ENCODE measurements at regions not wholly inside any gene's neighbourhood (a gene's known extent, or its start where the extent isn't known, plus 50 kb on each side); places are given as distances from the start of the nearest gene placed in this dataset.
A peak's percentile ranks its signal among the peaks of the same experiment; 100 is the strongest.

GRCh38 chr22:23522623-23523251 lies 57.4 kb downstream of the IGLL1 start:
- Histone ChIP-seq H3K36me3 (no peaks in the 10 kb centered on the region), H3K4me1 (peaks cover 53% of the 10 kb centered on the region), H3K4me2 (peak overlapping the region; percentile 99), H4K20me1 (no peaks in the 10 kb centered on the region), H3K9me3 (no peaks in the 10 kb centered on the region), H3K27ac (peak overlapping the region; percentile 98; the same call in 1 of the 2 replicates), H3K4me3 (peak overlapping the region; percentile 68; the same call in 1 of the 2 replicates), H3K9ac (peak overlapping the region; percentile 53; the same call in 1 of the 2 replicates), H3K27me3 (peaks cover 11% of the 10 kb centered on the region)
- no peak for TF ChIP-seq Cebpa-rat (IDR thresholded peaks at IDR 0.05)

GRCh38 chr22:23521441-23522113 lies 58.5 kb downstream of the IGLL1 start:
- no peak for TF ChIP-seq Cebpa-rat (IDR thresholded peaks at IDR 0.05)
- peak overlapping the region; percentile 93 for H3K9ac ChIP-seq
- H3K27ac ChIP-seq, result peak overlapping the region; percentile 98
- no peaks in the 10 kb centered on the region for H3K36me3 ChIP-seq
- H3K4me1 ChIP-seq, result peaks cover 53% of the 10 kb centered on the region
- H4K20me1 ChIP-seq, result no peaks in the 10 kb centered on the region
- H3K27me3 ChIP-seq, result peaks cover 11% of the 10 kb centered on the region
- no peaks in the 10 kb centered on the region for H3K9me3 ChIP-seq
- H3K4me2 ChIP-seq, result peak overlapping the region; percentile 99
- peak overlapping the region; percentile 68 for H3K4me3 ChIP-seq

- peak overlapping the region; percentile 93 for H3K9ac ChIP-seq
- H3K4me3 ChIP-seq, result peak overlapping the region; percentile 68
Observed at GRCh38 chr22:23520863-23521440, 59.1 kb downstream of the IGLL1 start.

GRCh38 chr22:23519442-23520157 lies 60.5 kb downstream of the IGLL1 start:
- no peak for TF ChIP-seq Cebpa-rat (IDR thresholded peaks at IDR 0.05)

More at GRCh38 chr22:23520863-23521440, 59.1 kb downstream of the IGLL1 start:
- H4K20me1 ChIP-seq, result no peaks in the 10 kb centered on the region
- TF ChIP-seq Cebpa-rat (IDR thresholded peaks at IDR 0.05), result no peak
- H3K9me3 ChIP-seq, result no peaks in the 10 kb centered on the region
- H3K27me3 ChIP-seq, result peaks cover 11% of the 10 kb centered on the region
- H3K4me1 ChIP-seq, result peaks cover 53% of the 10 kb centered on the region
- peak overlapping the region; percentile 98 for H3K27ac ChIP-seq
- peak overlapping the region; percentile 99 for H3K4me2 ChIP-seq
- H3K36me3 ChIP-seq, result no peaks in the 10 kb centered on the region

GRCh38 chr22:23518376-23519187 lies 61.5 kb downstream of the IGLL1 start:
- TF ChIP-seq Cebpa-rat (IDR thresholded peaks at IDR 0.05), result no peak

More at GRCh38 chr22:23519442-23520157, 60.5 kb downstream of the IGLL1 start:
- Histone ChIP-seq H3K9ac (no peak overlapping the region), H3K36me3 (no peaks in the 10 kb centered on the region), H3K4me1 (peaks cover 58% of the 10 kb centered on the region), H3K4me3 (no peak overlapping the region), H3K4me2 (peak overlapping the region; percentile 99), H3K27me3 (peaks cover 11% of the 10 kb centered on the region), H3K9me3 (no peaks in the 10 kb centered on the region), H4K20me1 (no peaks in the 10 kb centered on the region), H3K27ac (peak overlapping the region; percentile 98)

GRCh38 chr22:23517804-23518375 lies 62.2 kb downstream of the IGLL1 start:
- Histone ChIP-seq H3K36me3 (no peaks in the 10 kb centered on the region), H3K27me3 (peaks cover 3% of the 10 kb centered on the region), H4K20me1 (no peaks in the 10 kb centered on the region), H3K27ac (no peak overlapping the region), H3K4me3 (no peak overlapping the region), H3K4me1 (peaks cover 51% of the 10 kb centered on the region), H3K9me3 (no peaks in the 10 kb centered on the region), H3K4me2 (no peak overlapping the region), H3K9ac (no peak overlapping the region)
- no peak for TF ChIP-seq Cebpa-rat (IDR thresholded peaks at IDR 0.05)

More at GRCh38 chr22:23518376-23519187, 61.5 kb downstream of the IGLL1 start:
- no peaks in the 10 kb centered on the region for H3K36me3 ChIP-seq
- H3K4me3 ChIP-seq, result no peak overlapping the region
- peak overlapping the region; percentile 68 for H3K27ac ChIP-seq
- H3K9me3 ChIP-seq, result no peaks in the 10 kb centered on the region
- H3K4me2 ChIP-seq, result peak overlapping the region; percentile 63
- peaks cover 58% of the 10 kb centered on the region for H3K4me1 ChIP-seq
- H4K20me1 ChIP-seq, result no peaks in the 10 kb centered on the region
- no peak overlapping the region for H3K9ac ChIP-seq
- H3K27me3 ChIP-seq, result peaks cover 10% of the 10 kb centered on the region

- no peaks in the 10 kb centered on the region for H4K20me1 ChIP-seq
- H3K36me3 ChIP-seq, result no peaks in the 10 kb centered on the region
- no peak overlapping the region for H3K9ac ChIP-seq
- no peak overlapping the region for H3K27ac ChIP-seq
- H3K9me3 ChIP-seq, result no peaks in the 10 kb centered on the region
- no peaks in the 10 kb centered on the region for H3K27me3 ChIP-seq
- TF ChIP-seq Cebpa-rat (IDR thresholded peaks at IDR 0.05), result no peak
- peaks cover 38% of the 10 kb centered on the region for H3K4me1 ChIP-seq
- no peak overlapping the region for H3K4me3 ChIP-seq
- H3K4me2 ChIP-seq, result no peak overlapping the region
Observed at GRCh38 chr22:23516304-23516703, 63.8 kb downstream of the IGLL1 start.

GRCh38 chr22:23514322-23515038 lies 65.6 kb downstream of the IGLL1 start:
- TF ChIP-seq Cebpa-rat (IDR thresholded peaks at IDR 0.05), result no peak
- H3K4me1 ChIP-seq, result peaks cover 27% of the 10 kb centered on the region
- no peak overlapping the region for H3K9ac ChIP-seq
- H3K27me3 ChIP-seq, result no peaks in the 10 kb centered on the region
- no peaks in the 10 kb centered on the region for H3K9me3 ChIP-seq
- H3K36me3 ChIP-seq, result no peaks in the 10 kb centered on the region
- H3K27ac ChIP-seq, result no peak overlapping the region
- H4K20me1 ChIP-seq, result no peaks in the 10 kb centered on the region
- no peak overlapping the region for H3K4me3 ChIP-seq
- H3K4me2 ChIP-seq, result no peak overlapping the region

Measured in BLaER1 (cell line).